AG10803 (cell line): ENCODE measurements at regions not wholly inside any gene's neighbourhood (a gene's known extent, or its start where the extent isn't known, plus 50 kb on each side); places are given as distances from the start of the nearest gene placed in this dataset.

Source experiments
- DNase-seq: peaks from one replicate; pipeline ENCODE4 v3.0.0; 2010; ENCODE audit warnings: low read depth
- H3K4me3 ChIP-seq: 2 replicates; pipeline ENCODE4 v1.5.1; 2011; ENCODE audit warnings: mild to moderate bottlenecking, low read length, control low read depth
- CTCF ChIP-seq: conservative IDR thresholded peaks from 2 replicates; pipeline ENCODE4 v1.5.1; 2011; ENCODE audit warnings: mild to moderate bottlenecking, low read length, control low read depth, inconsistent platforms

- no peak for TF ChIP-seq CTCF
- DNase-seq = no peak
- no peak overlapping the region for H3K4me3 ChIP-seq
Measured at GRCh38 chr4:10982305-10982704, 297.7 kb upstream of the CLNK start.

- no peak for TF ChIP-seq CTCF
- no peak for DNase-seq
- no peak overlapping the region for H3K4me3 ChIP-seq
Measured at GRCh38 chr4:10981576-10981975, 297.0 kb upstream of the CLNK start.

DNA sequence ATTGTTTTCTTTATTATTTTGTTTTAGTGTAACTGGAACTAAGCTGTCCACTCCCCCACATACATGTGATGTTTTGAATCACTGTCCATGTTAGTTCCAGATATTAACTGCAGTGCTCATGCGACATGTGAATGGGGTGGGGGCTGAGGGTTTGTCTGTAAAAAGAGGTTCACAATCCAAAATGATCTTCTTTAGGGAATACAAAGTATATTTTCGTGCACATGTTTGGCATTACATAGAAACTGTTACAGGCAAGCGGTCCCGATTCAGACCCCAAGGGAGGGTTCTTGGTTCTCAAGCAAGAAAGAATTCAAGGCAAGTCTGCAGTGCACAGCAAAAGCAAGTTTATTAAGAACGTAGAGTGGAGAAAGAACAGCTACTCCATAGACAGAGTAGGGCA, 296.5 kb upstream of the CLNK start:
- no peak for TF ChIP-seq CTCF
- H3K4me3 ChIP-seq = no peak overlapping the region
- no peak for DNase-seq

- TF ChIP-seq CTCF = no peak
- no peak for DNase-seq
Measured at GRCh38 chr4:10979032-10979431, 294.5 kb upstream of the CLNK start.

DNA sequence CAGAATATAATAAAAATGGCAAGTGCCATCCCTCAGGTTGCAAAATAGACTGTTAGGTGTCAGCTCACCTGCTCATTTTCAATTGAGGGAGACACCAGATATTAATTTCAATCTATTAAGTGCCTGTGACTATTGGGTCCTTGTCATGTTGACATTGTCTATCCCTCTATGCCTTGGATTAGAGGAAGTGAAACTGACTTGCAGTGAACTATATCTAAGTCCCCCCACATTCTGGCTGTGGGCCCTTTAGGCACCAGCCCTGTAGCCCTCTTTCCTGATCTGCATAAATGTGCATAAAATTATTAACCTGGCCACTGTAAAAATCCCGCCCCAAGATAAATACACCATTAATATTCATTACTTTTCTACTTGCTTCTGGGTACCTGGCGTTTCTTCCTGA, 293.0 kb upstream of the CLNK start:
- TF ChIP-seq CTCF = no peak
- no peak for DNase-seq
- no peak overlapping the region for H3K4me3 ChIP-seq

More at GRCh38 chr4:10979032-10979431, 294.5 kb upstream of the CLNK start:
- no peak overlapping the region for H3K4me3 ChIP-seq

- H3K4me3 ChIP-seq = no peak overlapping the region
- no peak for TF ChIP-seq CTCF
- DNase-seq = no peak
Measured at GRCh38 chr4:10974371-10974770, 289.8 kb upstream of the CLNK start.

GRCh38 chr4:10973686-10974085, 289.1 kb upstream of the CLNK start:
- DNase-seq = no peak
- TF ChIP-seq CTCF = no peak
- H3K4me3 ChIP-seq = no peak overlapping the region
